DOHH2 (cell line): ENCODE measurements at regions not wholly inside any gene's neighbourhood (a gene's known extent, or its start where the extent isn't known, plus 50 kb on each side); places are given as distances from the start of the nearest gene placed in this dataset.

Experiments
- H3F3A ChIP-seq: fragments of 200-600 bp; sonication (generic), shearing (Covaris generic); 2 replicates; pipeline ENCODE4 v1.6.0; 2016; ENCODE audit warnings: antibody characterized with exemption, mild to moderate bottlenecking; ENCODE audit not compliant: control insufficient read depth, insufficient read depth
- H3K27ac ChIP-seq: fragments of 200-600 bp; sonication (generic); 2 replicates; pipeline ENCODE4 v1.5.1; 2014; ENCODE audit warnings: low read depth, mild to moderate bottlenecking, low read length, moderate library complexity
- H3K27me3 ChIP-seq: fragments of 200-600 bp; sonication (generic); 2 replicates; pipeline ENCODE4 v1.6.1; 2014; ENCODE audit warnings: mild to moderate bottlenecking, low read length, mixed read lengths; ENCODE audit not compliant: control insufficient read depth
- H3K36me3 ChIP-seq: fragments of 200-600 bp; sonication (generic); 2 replicates; pipeline ENCODE4 v1.6.1; 2014; ENCODE audit warnings: mild to moderate bottlenecking, low read length, moderate library complexity, mixed read lengths; ENCODE audit not compliant: control insufficient read depth
- H3K4me1 ChIP-seq: fragments of 200-600 bp; sonication (generic); 2 replicates; pipeline ENCODE4 v1.6.1; 2014; ENCODE audit warnings: mild to moderate bottlenecking, low read length, mixed read lengths; ENCODE audit not compliant: control insufficient read depth
- H3K4me2 ChIP-seq: fragments of 200-600 bp; sonication (generic); 2 replicates; pipeline ENCODE4 v1.6.0; 2014; ENCODE audit warnings: mild to moderate bottlenecking, low read length, moderate library complexity
- H3K4me3 ChIP-seq: fragments of 200-600 bp; sonication (generic); 2 replicates; pipeline ENCODE4 v1.5.1; 2014; ENCODE audit warnings: mild to moderate bottlenecking, low read length, mixed read lengths
- H3K79me2 ChIP-seq: fragments of 200-600 bp; sonication (generic); 2 replicates; pipeline ENCODE4 v1.6.1; 2014; ENCODE audit warnings: mild to moderate bottlenecking, low read length, mixed read lengths; ENCODE audit not compliant: control insufficient read depth
- H3K9me2 ChIP-seq: fragments of 200-600 bp; sonication (generic); replicated peaks from 2 replicates; pipeline ENCODE4 v1.6.1; 2014; ENCODE audit warnings: mild to moderate bottlenecking, low read length, mixed read lengths; ENCODE audit not compliant: control insufficient read depth
- H3K9me3 ChIP-seq: fragments of 200-600 bp; sonication (generic); 2 replicates; pipeline ENCODE4 v1.6.1; 2014; ENCODE audit warnings: antibody characterized with exemption, low read length, mixed read lengths; ENCODE audit not compliant: control insufficient read depth, insufficient read depth
- H4K20me1 ChIP-seq: fragments of 200-600 bp; sonication (generic); 2 replicates; pipeline ENCODE4 v1.6.0; 2014; ENCODE audit warnings: low read depth, mild to moderate bottlenecking, antibody characterized with exemption, low read length, moderate library complexity; ENCODE audit not compliant: control insufficient read depth, insufficient read depth
- CTCF ChIP-seq: fragments of 200-600 bp; sonication (generic); IDR thresholded peaks from one replicate; pipeline ENCODE4 v1.5.1; 2014; ENCODE audit warnings: antibody characterized with exemption, mild to moderate bottlenecking, low read depth, low read length; ENCODE audit not compliant: poor library complexity, severe bottlenecking
- EZH2phosphoT487 ChIP-seq: fragments of 200-600 bp; sonication (generic); IDR thresholded peaks from 2 replicates; pipeline ENCODE4 v1.6.1; 2017; ENCODE audit warnings: borderline replicate concordance, mild to moderate bottlenecking, antibody characterized with exemption, low read length, moderate library complexity, mixed read lengths

DNA sequence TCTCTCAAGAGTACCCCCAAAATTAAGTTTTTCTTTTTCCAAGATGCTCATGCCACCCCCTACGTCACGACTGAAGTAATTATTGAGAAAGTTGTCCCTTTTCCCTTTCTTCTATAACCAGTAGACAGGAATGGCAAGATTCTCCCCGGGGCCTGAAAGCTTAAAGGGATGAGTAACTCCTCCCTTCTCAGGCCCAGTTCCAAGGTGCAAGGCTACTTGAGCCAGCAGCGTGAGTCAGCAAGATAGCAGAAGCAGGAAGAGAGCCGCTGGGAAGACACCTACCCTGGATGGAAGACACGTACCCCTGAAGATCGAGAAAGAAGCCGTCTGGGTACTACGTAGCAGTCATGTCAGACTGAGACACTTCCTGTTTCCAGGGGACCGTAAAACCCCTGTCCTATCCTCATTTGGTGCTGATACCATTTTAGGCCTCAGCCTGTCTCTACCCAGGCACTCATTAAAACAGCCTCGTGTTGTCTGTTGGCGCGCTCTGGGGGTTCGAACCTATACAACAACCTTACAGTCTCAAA is 241.0 kb downstream of the ADGRG6 start:
- Histone ChIP-seq H3K9me3 (no peaks in the 10 kb centered on the region), H3K27me3 (no peaks in the 10 kb centered on the region), H3K4me2 (no peak overlapping the region), H3K4me1 (no peaks in the 10 kb centered on the region), H3F3A (no peaks in the 10 kb centered on the region), H3K79me2 (no peaks in the 10 kb centered on the region), H4K20me1 (no peaks in the 10 kb centered on the region), H3K36me3 (no peaks in the 10 kb centered on the region), H3K4me3 (no peak overlapping the region), H3K9me2 (no peaks in the 10 kb centered on the region), H3K27ac (no peak overlapping the region)
- TF ChIP-seq EZH2phosphoT487 = no peak
- no peak for TF ChIP-seq CTCF

DNA sequence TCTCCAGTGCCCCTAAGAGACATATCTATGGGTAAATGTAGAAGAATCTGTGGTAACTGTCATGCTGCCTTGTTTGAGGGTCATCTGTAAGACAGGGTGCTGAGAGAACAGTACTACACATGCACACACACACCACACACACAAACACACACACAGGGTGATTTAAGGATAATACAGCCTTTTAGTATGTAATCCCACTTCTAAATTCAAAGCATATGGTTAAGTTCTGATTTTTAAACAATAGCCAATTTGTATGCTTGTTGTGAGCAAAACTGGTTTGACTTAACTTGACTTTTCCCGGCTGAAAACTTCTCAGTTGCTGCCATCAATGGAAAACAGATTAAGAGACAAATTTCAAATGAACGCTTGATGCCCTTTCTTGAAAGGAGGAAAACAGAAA is 241.8 kb downstream of the ADGRG6 start:
- Histone ChIP-seq H3K4me3 (no peak overlapping the region), H3K79me2 (no peaks in the 10 kb centered on the region), H3K27ac (no peak overlapping the region), H3K36me3 (no peaks in the 10 kb centered on the region), H3K27me3 (no peaks in the 10 kb centered on the region), H3K9me2 (no peaks in the 10 kb centered on the region), H3K9me3 (no peaks in the 10 kb centered on the region), H4K20me1 (no peaks in the 10 kb centered on the region), H3K4me2 (no peak overlapping the region), H3K4me1 (no peaks in the 10 kb centered on the region), H3F3A (no peaks in the 10 kb centered on the region)
- TF ChIP-seq EZH2phosphoT487 (no peak), CTCF (no peak)

DNA sequence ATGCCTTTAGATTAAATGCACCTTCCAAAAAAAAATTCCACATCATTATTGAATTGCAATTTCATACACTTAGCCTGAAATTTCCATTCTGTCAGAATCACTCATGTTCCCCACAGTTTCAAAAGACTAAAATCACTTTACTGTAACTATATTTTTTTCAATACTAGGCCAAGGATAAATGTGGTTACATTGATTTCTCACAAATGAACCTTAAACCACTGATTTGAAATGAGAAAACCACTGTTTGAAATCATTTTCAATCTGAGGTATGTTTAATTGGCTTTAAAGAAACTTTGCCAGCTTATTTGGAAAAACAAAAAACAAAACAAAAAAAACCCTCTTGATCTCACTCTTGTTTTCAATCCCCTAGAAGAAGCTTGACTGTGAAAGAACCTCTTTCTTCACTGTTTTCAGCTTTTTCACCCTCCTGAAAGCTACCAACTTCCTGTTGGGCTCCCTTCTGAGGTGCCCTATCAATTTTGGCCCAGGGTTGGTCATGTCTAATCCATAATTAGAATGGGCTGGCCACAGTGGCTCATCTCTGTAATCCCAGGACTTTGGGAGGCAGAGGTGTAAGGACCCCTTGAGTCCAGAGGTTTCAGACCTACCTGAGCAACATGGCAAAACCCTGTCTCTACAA is 242.5 kb downstream of the ADGRG6 start:
- Histone ChIP-seq H3K27me3 (no peaks in the 10 kb centered on the region), H3K36me3 (no peaks in the 10 kb centered on the region)
- TF ChIP-seq EZH2phosphoT487 = no peak
- TF ChIP-seq CTCF = no peak

More for the DNA sequence above, 242.5 kb downstream of the ADGRG6 start:
- no peaks in the 10 kb centered on the region for H4K20me1 ChIP-seq
- H3F3A ChIP-seq = no peaks in the 10 kb centered on the region
- H3K4me3 ChIP-seq = no peak overlapping the region
- H3K9me3 ChIP-seq = no peaks in the 10 kb centered on the region
- no peak overlapping the region for H3K4me2 ChIP-seq
- no peaks in the 10 kb centered on the region for H3K4me1 ChIP-seq
- H3K79me2 ChIP-seq = no peaks in the 10 kb centered on the region
- no peak overlapping the region for H3K27ac ChIP-seq
- H3K9me2 ChIP-seq = no peaks in the 10 kb centered on the region
